K562 (cell line): ENCODE measurements at regions not wholly inside any gene's neighbourhood (a gene's known extent, or its start where the extent isn't known, plus 50 kb on each side); places are given as distances from the start of the nearest gene placed in this dataset.

Experiments used
- ATAC-seq: fragments of 200-7000 bp; cut with Tn5 transposase; 3 replicates; pipeline ENCODE4 v1.9.1; 2020; ENCODE audit warnings: moderate library complexity
- BruUV-seq: library from RNA; stranded (reverse); fragments of 400-500 nt; replicated peaks from 2 replicates; lab custom pipeline; 2021; lab: Mats Ljungman, UMichigan
- CTCF ChIA-PET: fragments of 300-600 bp; formaldehyde crosslinking; extraction: SDS; loops from one replicate; lab custom pipeline; 2021; ENCODE audit warnings: low intra/inter-chr PET ratio; lab: Yijun Ruan, JAX
- POLR2A ChIA-PET: fragments of 300-600, 350-650 bp; sonication (Branson Sonifier 250); formaldehyde crosslinking; extraction: SDS; loops from one replicate; lab custom pipeline; 2021; ENCODE audit warnings: antibody characterized with exemption, inconsistent platforms; lab: Yijun Ruan, JAX
- DNase-seq, 4 experiments: peaks; one replicate each; pipeline versions ENCODE4 v3.0.0 to v3.0.0-alpha.2; 2011 to 2018; ENCODE audit warnings: low spot score in 3 of 4, mixed read lengths in 3 of 4; ENCODE audit errors: extremely low read depth in 1 of 4
- FAIRE-seq: peaks from 2 replicates; lab custom pipeline; 2011; peaks lifted over from hg19 to GRCh38; lab: Jason Lieb, UNC
- H2AFZ ChIP-seq: 2 replicates; pipeline ENCODE4 v1.6.0; 2011; ENCODE audit warnings: low read depth, low read length, control low read depth, inconsistent platforms
- H3K27ac ChIP-seq: fragments of 200-600 bp; 3 replicates; pipeline ENCODE4 v1.8.0; 2011; ENCODE audit warnings: low read depth, mild to moderate bottlenecking, control low read depth, inconsistent platforms, low read length, moderate library complexity, mixed read lengths; ENCODE audit errors: extremely low read depth
- H3K27me3 ChIP-seq, 2 experiments: fragments of 300-600 bp in 1 of 2; 2 replicates in 1 of 2; 3 replicates in 1 of 2; pipeline versions ENCODE4 v1.6.0 to v1.8.0; 2011; ENCODE audit warnings: inconsistent platforms in 2 of 2, low read length in 2 of 2, mild to moderate bottlenecking in 1 of 2, mixed read lengths in 1 of 2, moderate library complexity in 1 of 2; ENCODE audit not compliant: control insufficient read depth in 2 of 2, insufficient read depth in 2 of 2
- H3K36me3 ChIP-seq: fragments of 300-600 bp; 3 replicates; pipeline ENCODE4 v1.8.0; 2011; ENCODE audit warnings: mild to moderate bottlenecking, low read length, inconsistent platforms; ENCODE audit not compliant: control insufficient read depth, insufficient read depth
- H3K4me1 ChIP-seq, 2 experiments: fragments of 200-600 bp in 1 of 2; replicated peaks in 1 of 2; 2 replicates in 1 of 2; 3 replicates in 1 of 2; pipeline versions ENCODE4 v1.5.1 to v1.8.0; 2011; ENCODE audit warnings: inconsistent platforms in 2 of 2, low read length in 2 of 2, mild to moderate bottlenecking in 1 of 2, mixed read lengths in 1 of 2, moderate library complexity in 1 of 2; ENCODE audit not compliant: control insufficient read depth in 2 of 2, insufficient read depth in 2 of 2
- H3K4me2 ChIP-seq: 2 replicates; pipeline ENCODE4 v1.6.1; 2011; ENCODE audit warnings: low read length, control low read depth, inconsistent platforms, mixed read lengths; ENCODE audit not compliant: insufficient read depth
- H3K4me3 ChIP-seq: fragments of 200-600 bp; sonication (generic), shearing (Covaris generic); 2 replicates; pipeline ENCODE4 v1.5.1; 2016; ENCODE audit warnings: control low read depth, inconsistent platforms
- H3K79me2 ChIP-seq: fragments of 200-600 bp; 3 replicates; pipeline ENCODE4 v1.8.0; 2011; ENCODE audit warnings: low read length, inconsistent platforms; ENCODE audit not compliant: control insufficient read depth, insufficient read depth
- H3K9ac ChIP-seq, 2 experiments: 2 replicates each; pipeline versions ENCODE4 v1.6.0 to v1.6.1; 2011; ENCODE audit warnings: low read depth in 2 of 2, low read length in 2 of 2, control low read depth in 1 of 2, inconsistent platforms in 1 of 2, mild to moderate bottlenecking in 1 of 2, mixed read lengths in 1 of 2; ENCODE audit not compliant: insufficient read depth in 1 of 2
- H3K9me1 ChIP-seq: one replicate; pipeline ENCODE4 v1.6.0; 2011; ENCODE audit warnings: inconsistent platforms, mild to moderate bottlenecking, low read length, moderate library complexity; ENCODE audit not compliant: control insufficient read depth, insufficient read depth
- H3K9me3 ChIP-seq: replicated peaks from 2 replicates; pipeline ENCODE4 v1.5.1; 2011; ENCODE audit warnings: low read depth, low read length, inconsistent platforms; ENCODE audit not compliant: control insufficient read depth, insufficient read depth
- H4K20me1 ChIP-seq: replicated peaks from 2 replicates; pipeline ENCODE4 v1.6.1; 2011; ENCODE audit warnings: low read length, inconsistent platforms, mixed read lengths; ENCODE audit not compliant: control insufficient read depth, insufficient read depth
- TRIM24 ChIP-seq, 2 experiments: fragments of 450-650 bp; IDR thresholded peaks; 2 replicates each; pipeline ENCODE4 v1.6.1; 2016
- XRCC3 ChIP-seq: fragments of 450-650 bp; IDR thresholded peaks from 2 replicates; pipeline ENCODE4 v1.6.1; 2017; ENCODE audit warnings: mild to moderate bottlenecking, moderate library complexity
- YBX1 ChIP-seq: fragments of 450-650 bp; IDR thresholded peaks from 2 replicates; pipeline ENCODE4 v1.7.1; 2016; ENCODE audit warnings: mild to moderate bottlenecking
- ZNF239 ChIP-seq: fragments of 250-450 bp; sonication (Bioruptor Pico); IDR thresholded peaks from 2 replicates; pipeline ENCODE4 v1.4.0; 2020; ENCODE audit warnings: mild to moderate bottlenecking
- ZNF324 ChIP-seq: fragments of 250-450 bp; sonication (Bioruptor Pico); IDR thresholded peaks from 2 replicates; pipeline ENCODE4 v1.4.0; 2020; ENCODE audit warnings: mild to moderate bottlenecking
- WGBS: fragments of 100-300 bp; shearing (Covaris generic); methylation state at CpG from one replicate; pipeline ENCODE4 v1.1.6; 2016; ENCODE audit warnings: low coverage, mixed read lengths; ENCODE audit not compliant: insufficient coverage; ENCODE audit errors: missing lambda C conversion rate; 5-methylcytosine and 5-hydroxymethylcytosine counted together
- in situ Hi-C: fragments of 300-500 bp; cut with MboI; formaldehyde crosslinking; loops from 4 replicates; pipeline ENCODE4 v1.15.0; 2018; ENCODE audit warnings: inconsistent platforms, mixed read lengths
- intact Hi-C: fragments of 100-400 bp; cut with micrococcal nuclease; formaldehyde crosslinking; loops from 2 replicates; pipeline ENCODE4 v1.14.2; 2022
- TF ChIP-seq, protein P1 (sequence below): sonication (generic); formaldehyde crosslinking; IDR thresholded peaks from 2 replicates; pipeline ENCODE4 v1.8.1; 2023; ENCODE audit warnings: mild to moderate bottlenecking, missing genetic modification reagents
- TF ChIP-seq, protein P2 (sequence below): IDR thresholded peaks from 2 replicates; pipeline ENCODE4 v1.6.1; 2011; ENCODE audit not compliant: insufficient read length; ENCODE audit errors: extremely low read depth
- TF ChIP-seq, protein P3 (sequence below): sonication (generic); formaldehyde crosslinking; IDR thresholded peaks from 2 replicates; pipeline ENCODE4 v1.8.0; 2022; ENCODE audit warnings: mild to moderate bottlenecking, missing genetic modification reagents, borderline replicate concordance

DNA sequence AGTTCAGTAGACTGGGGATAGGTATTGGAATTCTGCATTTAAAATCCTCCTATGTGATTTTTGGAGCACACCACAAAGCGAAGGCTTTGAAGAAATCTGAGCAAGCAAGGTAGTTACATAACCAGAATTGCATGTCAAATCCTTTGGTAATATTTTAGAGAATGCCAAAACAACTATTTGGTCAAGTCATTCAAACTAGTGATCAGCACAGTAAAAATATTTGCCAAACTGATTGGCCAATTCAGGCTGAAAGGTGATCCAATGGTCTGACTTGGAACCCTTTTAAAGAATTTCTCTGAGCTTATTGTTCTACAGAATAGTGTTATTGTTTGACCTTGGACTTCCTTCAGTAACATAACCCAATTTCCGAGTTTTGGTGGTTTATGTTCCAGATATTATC lies 214.2 kb upstream of the ETAA1 start:
- Histone ChIP-seq H2AFZ (no peak overlapping the region), H3K4me3 (no peak overlapping the region), H4K20me1 (no peaks in the 10 kb centered on the region), H3K27me3 (no peaks in the 10 kb centered on the region), H3K9ac (no peak overlapping the region), H3K9me1 (no peaks in the 10 kb centered on the region), H3K9me3 (no peaks in the 10 kb centered on the region), H3K27ac (no peak overlapping the region), H3K4me1 (no peaks in the 10 kb centered on the region), H3K79me2 (no peaks in the 10 kb centered on the region), H3K4me2 (no peak overlapping the region), H3K36me3 (no peaks in the 10 kb centered on the region)
- ATAC-seq (no peak), DNase-seq (no peak), FAIRE-seq (no peak)
- TF ChIP-seq, protein P1, sequence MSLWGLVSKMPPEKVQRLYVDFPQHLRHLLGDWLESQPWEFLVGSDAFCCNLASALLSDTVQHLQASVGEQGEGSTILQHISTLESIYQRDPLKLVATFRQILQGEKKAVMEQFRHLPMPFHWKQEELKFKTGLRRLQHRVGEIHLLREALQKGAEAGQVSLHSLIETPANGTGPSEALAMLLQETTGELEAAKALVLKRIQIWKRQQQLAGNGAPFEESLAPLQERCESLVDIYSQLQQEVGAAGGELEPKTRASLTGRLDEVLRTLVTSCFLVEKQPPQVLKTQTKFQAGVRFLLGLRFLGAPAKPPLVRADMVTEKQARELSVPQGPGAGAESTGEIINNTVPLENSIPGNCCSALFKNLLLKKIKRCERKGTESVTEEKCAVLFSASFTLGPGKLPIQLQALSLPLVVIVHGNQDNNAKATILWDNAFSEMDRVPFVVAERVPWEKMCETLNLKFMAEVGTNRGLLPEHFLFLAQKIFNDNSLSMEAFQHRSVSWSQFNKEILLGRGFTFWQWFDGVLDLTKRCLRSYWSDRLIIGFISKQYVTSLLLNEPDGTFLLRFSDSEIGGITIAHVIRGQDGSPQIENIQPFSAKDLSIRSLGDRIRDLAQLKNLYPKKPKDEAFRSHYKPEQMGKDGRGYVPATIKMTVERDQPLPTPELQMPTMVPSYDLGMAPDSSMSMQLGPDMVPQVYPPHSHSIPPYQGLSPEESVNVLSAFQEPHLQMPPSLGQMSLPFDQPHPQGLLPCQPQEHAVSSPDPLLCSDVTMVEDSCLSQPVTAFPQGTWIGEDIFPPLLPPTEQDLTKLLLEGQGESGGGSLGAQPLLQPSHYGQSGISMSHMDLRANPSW, result no peak
- TF ChIP-seq TRIM24 (IDR thresholded peaks at IDR 0.05) (no peak), YBX1 (no peak), XRCC3 (no peak), ZNF324 (CRISPR knock-in tag) (no peak), ZNF239 (CRISPR knock-in tag) (no peak)
- TF ChIP-seq, protein P2, sequence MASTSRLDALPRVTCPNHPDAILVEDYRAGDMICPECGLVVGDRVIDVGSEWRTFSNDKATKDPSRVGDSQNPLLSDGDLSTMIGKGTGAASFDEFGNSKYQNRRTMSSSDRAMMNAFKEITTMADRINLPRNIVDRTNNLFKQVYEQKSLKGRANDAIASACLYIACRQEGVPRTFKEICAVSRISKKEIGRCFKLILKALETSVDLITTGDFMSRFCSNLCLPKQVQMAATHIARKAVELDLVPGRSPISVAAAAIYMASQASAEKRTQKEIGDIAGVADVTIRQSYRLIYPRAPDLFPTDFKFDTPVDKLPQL, result no peak
- TF ChIP-seq, protein P3, sequence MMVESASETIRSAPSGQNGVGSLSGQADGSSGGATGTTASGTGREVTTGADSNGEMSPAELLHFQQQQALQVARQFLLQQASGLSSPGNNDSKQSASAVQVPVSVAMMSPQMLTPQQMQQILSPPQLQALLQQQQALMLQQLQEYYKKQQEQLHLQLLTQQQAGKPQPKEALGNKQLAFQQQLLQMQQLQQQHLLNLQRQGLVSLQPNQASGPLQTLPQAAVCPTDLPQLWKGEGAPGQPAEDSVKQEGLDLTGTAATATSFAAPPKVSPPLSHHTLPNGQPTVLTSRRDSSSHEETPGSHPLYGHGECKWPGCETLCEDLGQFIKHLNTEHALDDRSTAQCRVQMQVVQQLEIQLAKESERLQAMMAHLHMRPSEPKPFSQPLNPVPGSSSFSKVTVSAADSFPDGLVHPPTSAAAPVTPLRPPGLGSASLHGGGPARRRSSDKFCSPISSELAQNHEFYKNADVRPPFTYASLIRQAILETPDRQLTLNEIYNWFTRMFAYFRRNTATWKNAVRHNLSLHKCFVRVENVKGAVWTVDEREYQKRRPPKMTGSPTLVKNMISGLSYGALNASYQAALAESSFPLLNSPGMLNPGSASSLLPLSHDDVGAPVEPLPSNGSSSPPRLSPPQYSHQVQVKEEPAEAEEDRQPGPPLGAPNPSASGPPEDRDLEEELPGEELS (CRISPR knock-in tag), result no peak
- intact Hi-C loops (no loop called here), in situ Hi-C loops (no loop called here)
- no TSS peak for BruUV-seq
- WGBS, result 4% methylated on average over 2 of the region's 2 CpGs
- POLR2A ChIA-PET, result no interaction called here
- CTCF ChIA-PET, result no interaction called here
